Cardiac muscle cell (in vitro differentiated cells and primary cell): ENCODE measurements at regions not wholly inside any gene's neighbourhood (a gene's known extent, or its start where the extent isn't known, plus 50 kb on each side); places are given as distances from the start of the nearest gene placed in this dataset.
A peak's percentile ranks its signal among the peaks of the same experiment; 100 is the strongest.
"Not testable (repeated sequence)": the region's sequence is repeated elsewhere in the genome, so short reads cannot be mapped to it uniquely, and the experiment has no call there.

ENCODE experiments used
- DNase-seq, 2 donors: peaks; one replicate each; pipeline versions ENCODE4 v3.0.0 to v3.0.0-alpha.2; 2010 to 2017; ENCODE audit warnings: low read depth in 1 of 2, low spot score in 1 of 2
- H3K27ac ChIP-seq: fragments of 200-600 bp; sonication (generic); 2 replicates; pipeline ENCODE4 v1.5.1; 2016
- H3K27me3 ChIP-seq: fragments of 200-600 bp; sonication (generic); 2 replicates; pipeline ENCODE4 v1.6.0; 2016; ENCODE audit warnings: control low read depth
- H3K36me3 ChIP-seq: fragments of 200-600 bp; sonication (generic); 2 replicates; pipeline ENCODE4 v1.5.1; 2016; ENCODE audit warnings: control low read depth
- H3K4me1 ChIP-seq: fragments of 200-600 bp; sonication (generic); 2 replicates; pipeline ENCODE4 v1.8.1; 2017; ENCODE audit warnings: low read depth, mild to moderate bottlenecking, mixed run types
- H3K4me3 ChIP-seq: fragments of 200-600 bp; sonication (generic); 2 replicates; pipeline ENCODE4 v1.5.1; 2016; ENCODE audit warnings: mild to moderate bottlenecking
- H3K9me3 ChIP-seq: fragments of 200-600 bp; sonication (generic); 2 replicates; pipeline ENCODE4 v1.5.1; 2017; ENCODE audit warnings: low read depth, mild to moderate bottlenecking, control low read depth
- CTCF ChIP-seq: IDR thresholded peaks from 2 replicates; pipeline ENCODE4 v1.5.1; 2012; ENCODE audit warnings: low read depth, mild to moderate bottlenecking, low read length

- no peaks in the 10 kb centered on the region for H3K27me3 ChIP-seq
- H3K27ac ChIP-seq, result peak overlapping the region; percentile 74
- H3K36me3 ChIP-seq, result no peaks in the 10 kb centered on the region
- H3K4me1 ChIP-seq, result peaks cover 22% of the 10 kb centered on the region
- H3K4me3 ChIP-seq, result no peak overlapping the region
- TF ChIP-seq CTCF, result no peak
- peak in 1 of 2 donors; percentile 11 for DNase-seq
- H3K9me3 ChIP-seq, result no peaks in the 10 kb centered on the region
Measured at GRCh38 chr3:106302451-106303221, 433.8 kb upstream of the CBLB start.

- no peak for DNase-seq
- TF ChIP-seq CTCF, result no peak
- no peak overlapping the region for H3K4me3 ChIP-seq
- H3K27ac ChIP-seq, result no peak overlapping the region
- no peaks in the 10 kb centered on the region for H3K9me3 ChIP-seq
- H3K27me3 ChIP-seq, result no peaks in the 10 kb centered on the region
- peaks cover 22% of the 10 kb centered on the region for H3K4me1 ChIP-seq
- no peaks in the 10 kb centered on the region for H3K36me3 ChIP-seq
Measured at GRCh38 chr3:106303766-106304165, 435.0 kb upstream of the CBLB start.

- H3K27me3 ChIP-seq, result no peaks in the 10 kb centered on the region
- no peaks in the 10 kb centered on the region for H3K9me3 ChIP-seq
- H3K27ac ChIP-seq, result no peak overlapping the region
- H3K36me3 ChIP-seq, result no peaks in the 10 kb centered on the region
- TF ChIP-seq CTCF, result no peak
- no peak for DNase-seq
- H3K4me3 ChIP-seq, result no peak overlapping the region
- peaks cover 22% of the 10 kb centered on the region for H3K4me1 ChIP-seq
Measured at GRCh38 chr3:106305127-106305526, 436.3 kb upstream of the CBLB start.

- H3K27me3 ChIP-seq, result no peaks in the 10 kb centered on the region
- no peaks in the 10 kb centered on the region for H3K36me3 ChIP-seq
- no peak for TF ChIP-seq CTCF
- no peak overlapping the region for H3K4me3 ChIP-seq
- peaks cover 22% of the 10 kb centered on the region for H3K4me1 ChIP-seq
- H3K27ac ChIP-seq, result no peak overlapping the region
- DNase-seq, result peak in 1 of 2 donors; percentile 23
- H3K9me3 ChIP-seq, result no peaks in the 10 kb centered on the region
Measured at GRCh38 chr3:106305882-106306435, 437.1 kb upstream of the CBLB start.

- TF ChIP-seq CTCF, result no peak
- Histone ChIP-seq H3K4me1 (no peaks in the 10 kb centered on the region), H3K36me3 (no peaks in the 10 kb centered on the region), H3K27me3 (no peaks in the 10 kb centered on the region), H3K27ac (no peak overlapping the region), H3K4me3 (no peak overlapping the region), H3K9me3 (no peaks in the 10 kb centered on the region)
- no peak for DNase-seq
Measured at GRCh38 chr3:106309274-106309673, 440.5 kb upstream of the CBLB start.

GRCh38 chr3:106309798-106310197, 441.0 kb upstream of the CBLB start:
- H3K27me3 ChIP-seq, DNase-seq, H3K36me3 ChIP-seq, H3K27ac ChIP-seq, H3K4me1 ChIP-seq, H3K9me3 ChIP-seq, H3K4me3 ChIP-seq: not testable (repeated sequence)
